ENCODE measurements at regions not wholly inside any gene's neighbourhood (a gene's known extent, or its start where the extent isn't known, plus 50 kb on each side); places are given as distances from the start of the nearest gene placed in this dataset.

DNA sequence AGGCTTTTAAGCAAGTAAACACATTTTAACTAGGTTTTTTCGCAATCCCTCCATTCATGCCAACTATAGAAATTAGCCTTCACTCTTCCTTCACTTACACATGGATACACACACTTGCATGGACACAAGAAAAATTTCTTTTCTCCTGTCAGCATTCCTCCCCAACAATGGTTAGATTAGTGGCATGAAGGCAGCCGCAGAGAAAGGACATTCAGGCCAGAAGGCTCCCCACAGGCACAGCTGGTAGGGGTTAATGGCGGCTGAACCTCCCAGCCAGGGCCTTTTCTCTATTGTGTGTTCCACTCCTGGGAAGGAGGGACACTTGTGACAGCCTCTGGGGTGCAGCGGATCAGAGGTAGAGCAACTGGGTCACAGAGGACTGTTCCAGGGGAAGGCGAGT, 255.0 kb upstream of the SP8 start:
- Histone ChIP-seq H3K4me2 (ENCODE audit: insufficient read depth, low read length) (no peak overlapping the region), H3K36me3 (ENCODE audit: control insufficient read depth in 2 of 2, extremely low read depth in 1 of 2, insufficient read depth in 2 of 2, low read length in 2 of 2) (no peaks in the 10 kb centered on the region), H2AFZ (ENCODE audit: low read depth, low read length) (no peak overlapping the region), H3K4me3 (replicated peaks in 1 of 3; ENCODE audit: insufficient read depth in 1 of 3, low read depth in 1 of 3, low read length in 3 of 3) (no peak overlapping the region), H3K27ac (ENCODE audit: insufficient read depth, low read depth, low read length) (no peak overlapping the region), H3K4me1 (ENCODE audit: control insufficient read depth, extremely low read depth, insufficient read depth, low read length) (no peaks in the 10 kb centered on the region), H3K79me2 (ENCODE audit: control insufficient read depth, insufficient read depth, low read length) (no peaks in the 10 kb centered on the region), H3K9ac (replicated peaks; ENCODE audit: extremely low read depth, insufficient read depth, low read length) (no peak overlapping the region), H4K20me1 (replicated peaks; ENCODE audit: control insufficient read depth, extremely low read depth, insufficient read depth, low read length) (no peaks in the 10 kb centered on the region), H3K9me1 (replicated peaks; ENCODE audit: control insufficient read depth, extremely low read depth, insufficient read depth, low read length) (no peaks in the 10 kb centered on the region), H3K27me3 (ENCODE audit: control insufficient read depth in 2 of 2, insufficient read depth in 2 of 2, low read length in 2 of 2) (no peaks in the 10 kb centered on the region), H3K9me3 (replicated peaks; ENCODE audit: control insufficient read depth, insufficient read depth, low read length) (no peaks in the 10 kb centered on the region)
- no peak for TF ChIP-seq JUN (IDR thresholded peaks at IDR 0.05; ENCODE audit: borderline replicate concordance, insufficient read depth, insufficient read length, low read depth)
- no peak for TF ChIP-seq POLR2A (IDR thresholded peaks at IDR 0.05; ENCODE audit: low read depth, low read length)
- TF ChIP-seq MYC (IDR thresholded peaks at IDR 0.05; ENCODE audit: low read depth, low read length): no peak
- TF ChIP-seq POLR2AphosphoS5 (IDR thresholded peaks at IDR 0.05; ENCODE audit: insufficient read depth, low read depth, low read length): no peak
- TF ChIP-seq, protein P1, sequence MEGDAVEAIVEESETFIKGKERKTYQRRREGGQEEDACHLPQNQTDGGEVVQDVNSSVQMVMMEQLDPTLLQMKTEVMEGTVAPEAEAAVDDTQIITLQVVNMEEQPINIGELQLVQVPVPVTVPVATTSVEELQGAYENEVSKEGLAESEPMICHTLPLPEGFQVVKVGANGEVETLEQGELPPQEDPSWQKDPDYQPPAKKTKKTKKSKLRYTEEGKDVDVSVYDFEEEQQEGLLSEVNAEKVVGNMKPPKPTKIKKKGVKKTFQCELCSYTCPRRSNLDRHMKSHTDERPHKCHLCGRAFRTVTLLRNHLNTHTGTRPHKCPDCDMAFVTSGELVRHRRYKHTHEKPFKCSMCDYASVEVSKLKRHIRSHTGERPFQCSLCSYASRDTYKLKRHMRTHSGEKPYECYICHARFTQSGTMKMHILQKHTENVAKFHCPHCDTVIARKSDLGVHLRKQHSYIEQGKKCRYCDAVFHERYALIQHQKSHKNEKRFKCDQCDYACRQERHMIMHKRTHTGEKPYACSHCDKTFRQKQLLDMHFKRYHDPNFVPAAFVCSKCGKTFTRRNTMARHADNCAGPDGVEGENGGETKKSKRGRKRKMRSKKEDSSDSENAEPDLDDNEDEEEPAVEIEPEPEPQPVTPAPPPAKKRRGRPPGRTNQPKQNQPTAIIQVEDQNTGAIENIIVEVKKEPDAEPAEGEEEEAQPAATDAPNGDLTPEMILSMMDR (IDR thresholded peaks at IDR 0.05; ENCODE audit: extremely low read depth in 1 of 2, insufficient read depth in 1 of 2, low read depth in 1 of 2, low read length in 2 of 2): no peak
- no peak for TF ChIP-seq FOS (IDR thresholded peaks at IDR 0.05; ENCODE audit: borderline replicate concordance, insufficient read depth, low read length)
- no peak for TF ChIP-seq EZH2 (IDR thresholded peaks at IDR 0.05; ENCODE audit: borderline replicate concordance, low read depth, low read length, severe bottlenecking)
- dilution Hi-C loops (cut with MboI; ENCODE audit: extremely low pct_ligation_motif_present, low sequenced_read_pairs): no loop called here
- DNase-seq (ENCODE audit: low read depth, low spot score): no peak
- ChIA-PET POLR2A (no interaction called here), CTCF (no interaction called here)
- intact Hi-C loops (cut with micrococcal nuclease): no loop called here
- BruUV-seq (replicated peaks): no TSS peak
- FAIRE-seq: no peak

DNA sequence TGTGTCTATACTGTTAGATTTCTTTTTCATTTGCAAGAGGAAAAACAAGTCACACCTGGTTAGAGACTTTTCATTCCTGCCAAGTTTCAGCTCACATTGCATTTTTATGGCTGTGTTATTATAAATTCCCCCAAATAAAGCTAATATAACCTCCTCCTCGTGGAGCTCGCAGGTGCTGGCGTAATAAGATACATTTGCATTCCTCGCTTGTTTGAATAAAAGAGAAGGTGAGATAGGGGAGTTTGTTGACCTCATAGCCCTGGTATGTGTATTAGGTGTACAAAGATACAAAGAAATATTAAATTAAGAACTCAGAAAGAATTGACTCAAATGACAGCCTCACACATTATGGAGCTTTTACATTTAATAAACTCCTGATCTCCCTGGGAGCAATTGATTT, 257.7 kb upstream of the SP8 start:
- no peak overlapping the region for H3K27ac ChIP-seq (ENCODE audit: insufficient read depth, low read depth, low read length)
- no peak overlapping the region for H2AFZ ChIP-seq (ENCODE audit: low read depth, low read length)
- H3K9me1 ChIP-seq (replicated peaks; ENCODE audit: control insufficient read depth, extremely low read depth, insufficient read depth, low read length): no peaks in the 10 kb centered on the region
- H3K9ac ChIP-seq (replicated peaks; ENCODE audit: extremely low read depth, insufficient read depth, low read length): no peak overlapping the region
- intact Hi-C loops (cut with micrococcal nuclease): no loop called here
- no peaks in the 10 kb centered on the region for H3K4me1 ChIP-seq (ENCODE audit: control insufficient read depth, extremely low read depth, insufficient read depth, low read length)
- DNase-seq (ENCODE audit: low read depth, low spot score): no peak
- no peaks in the 10 kb centered on the region for H3K27me3 ChIP-seq (ENCODE audit: control insufficient read depth in 2 of 2, insufficient read depth in 2 of 2, low read length in 2 of 2)
- no peak overlapping the region for H3K4me3 ChIP-seq (replicated peaks in 1 of 3; ENCODE audit: insufficient read depth in 1 of 3, low read depth in 1 of 3, low read length in 3 of 3)
- FAIRE-seq: no peak
- TF ChIP-seq FOS (IDR thresholded peaks at IDR 0.05; ENCODE audit: borderline replicate concordance, insufficient read depth, low read length) (no peak), POLR2A (IDR thresholded peaks at IDR 0.05; ENCODE audit: low read depth, low read length) (no peak), MAX (IDR thresholded peaks at IDR 0.05; ENCODE audit: insufficient read depth, insufficient read length) (no peak), GATA2 (IDR thresholded peaks at IDR 0.05; ENCODE audit: insufficient read depth, insufficient read length, low read depth, low read length) (no peak)
- POLR2A ChIA-PET: interaction anchor here (0.7 kb wide), 1 partner anchor 1033 kb away, joined by 4 read pairs; no protein-coding TSS in a partner anchor
- dilution Hi-C loops (cut with MboI; ENCODE audit: extremely low pct_ligation_motif_present, low sequenced_read_pairs): no loop called here
- H4K20me1 ChIP-seq (replicated peaks; ENCODE audit: control insufficient read depth, extremely low read depth, insufficient read depth, low read length): no peaks in the 10 kb centered on the region
- no peaks in the 10 kb centered on the region for H3K79me2 ChIP-seq (ENCODE audit: control insufficient read depth, insufficient read depth, low read length)
- no peaks in the 10 kb centered on the region for H3K9me3 ChIP-seq (replicated peaks; ENCODE audit: control insufficient read depth, insufficient read depth, low read length)
- BruUV-seq (replicated peaks): no TSS peak
- no peaks in the 10 kb centered on the region for H3K36me3 ChIP-seq (ENCODE audit: control insufficient read depth in 2 of 2, extremely low read depth in 1 of 2, insufficient read depth in 2 of 2, low read length in 2 of 2)
- no peak overlapping the region for H3K4me2 ChIP-seq (ENCODE audit: insufficient read depth, low read length)
- CTCF ChIA-PET: no interaction called here

Measured in endothelial cell of umbilical vein (primary cell).